Fibroblast of lung (primary cell): ENCODE measurements at regions not wholly inside any gene's neighbourhood (a gene's known extent, or its start where the extent isn't known, plus 50 kb on each side); places are given as distances from the start of the nearest gene placed in this dataset.

Experiments used
- DNase-seq, 2 donors: peaks; one replicate each; pipeline versions ENCODE4 v3.0.0 to v3.0.0-alpha.2; 2010; ENCODE audit warnings: low read depth in 2 of 2
- H2AFZ ChIP-seq: 2 replicates; pipeline ENCODE4 v1.5.1; 2012; ENCODE audit warnings: low read length, control low read depth, inconsistent platforms
- H3K27ac ChIP-seq: 2 replicates; pipeline ENCODE4 v1.5.1; 2011; ENCODE audit warnings: low read length, control low read depth; ENCODE audit not compliant: insufficient read depth
- H3K27me3 ChIP-seq: 2 replicates; pipeline ENCODE4 v1.5.1; 2011; ENCODE audit warnings: mild to moderate bottlenecking, low read length; ENCODE audit not compliant: control insufficient read depth, insufficient read depth
- H3K36me3 ChIP-seq: 2 replicates; pipeline ENCODE4 v1.5.1; 2011; ENCODE audit warnings: low read length; ENCODE audit not compliant: control insufficient read depth, insufficient read depth
- H3K4me1 ChIP-seq: 2 replicates; pipeline ENCODE4 v1.5.1; 2011; ENCODE audit warnings: low read length; ENCODE audit not compliant: control insufficient read depth, insufficient read depth; ENCODE audit errors: extremely low read depth
- H3K4me2 ChIP-seq: 2 replicates; pipeline ENCODE4 v1.5.1; 2011; ENCODE audit warnings: low read length, control low read depth; ENCODE audit not compliant: insufficient read depth; ENCODE audit errors: extremely low read depth
- H3K4me3 ChIP-seq, 4 experiments: fragments of 200-600 bp in 1 of 4; sonication (generic) in 1 of 4; replicated peaks in 1 of 4; 2 replicates each; pipeline ENCODE4 v1.5.1; 2011 to 2016; ENCODE audit warnings: low read length in 4 of 4, low read depth in 3 of 4, mild to moderate bottlenecking in 3 of 4, control low read depth in 2 of 4, inconsistent platforms in 1 of 4, mixed read lengths in 1 of 4; ENCODE audit not compliant: insufficient read depth in 1 of 4; ENCODE audit errors: control extremely low read depth in 1 of 4
- H3K79me2 ChIP-seq: 2 replicates; pipeline ENCODE4 v1.5.1; 2012; ENCODE audit warnings: mild to moderate bottlenecking, low read length, inconsistent platforms; ENCODE audit not compliant: control insufficient read depth, insufficient read depth
- H3K9ac ChIP-seq: 2 replicates; pipeline ENCODE4 v1.5.1; 2011; ENCODE audit warnings: mild to moderate bottlenecking, low read length, control low read depth; ENCODE audit not compliant: insufficient read depth
- H3K9me3 ChIP-seq: 2 replicates; pipeline ENCODE4 v1.5.1; 2012; ENCODE audit warnings: low read depth, low read length; ENCODE audit not compliant: control insufficient read depth, insufficient read depth
- H4K20me1 ChIP-seq: 2 replicates; pipeline ENCODE4 v1.5.1; 2011; ENCODE audit warnings: low read length; ENCODE audit not compliant: control insufficient read depth, insufficient read depth; ENCODE audit errors: extremely low read depth
- CTCF ChIP-seq, 2 donors: IDR thresholded peaks in 1 of 2; conservative IDR thresholded peaks in 1 of 2; 1 replicate in 1 of 2; 2 replicates in 1 of 2; pipeline ENCODE4 v1.5.1; 2011 to 2012; ENCODE audit warnings: low read length in 2 of 2, control low read depth in 1 of 2, inconsistent platforms in 1 of 2, low read depth in 1 of 2, mild to moderate bottlenecking in 1 of 2
- EZH2 ChIP-seq: IDR thresholded peaks from 2 replicates; pipeline ENCODE4 v1.5.1; 2012; ENCODE audit warnings: low read length, control low read depth, mild to moderate bottlenecking; ENCODE audit errors: missing control alignments

- Histone ChIP-seq H3K36me3 (no peaks in the 10 kb centered on the region), H3K79me2 (no peaks in the 10 kb centered on the region), H3K27me3 (no peaks in the 10 kb centered on the region), H3K4me2 (no peak overlapping the region), H3K9me3 (no peaks in the 10 kb centered on the region), H4K20me1 (no peaks in the 10 kb centered on the region), H3K4me1 (peaks cover 3% of the 10 kb centered on the region), H3K4me3 (no peak overlapping the region), H3K27ac (no peak overlapping the region), H3K9ac (no peak overlapping the region), H2AFZ (no peak overlapping the region)
- DNase-seq = peak; percentile 85 to 92
- TF ChIP-seq CTCF (conservative IDR thresholded peaks at IDR 0.05 in 1 of 2, IDR thresholded peaks at IDR 0.05 in 1 of 2; ENCODE audit: low read depth in 1 of 2, low read length in 2 of 2) (no peak), EZH2 (no peak)
Measured at GRCh38 chr1:198444792-198445191, 95.7 kb downstream of the ATP6V1G3 start.

- H3K27me3 ChIP-seq = no peaks in the 10 kb centered on the region
- H3K4me1 ChIP-seq = peaks cover 3% of the 10 kb centered on the region
- no peak overlapping the region for H2AFZ ChIP-seq
- H3K79me2 ChIP-seq = no peaks in the 10 kb centered on the region
- H3K9me3 ChIP-seq = no peaks in the 10 kb centered on the region
- H3K9ac ChIP-seq = no peak overlapping the region
- H3K4me2 ChIP-seq = no peak overlapping the region
- DNase-seq = peak; percentile 93 to 99
- H3K36me3 ChIP-seq = no peaks in the 10 kb centered on the region
- H3K27ac ChIP-seq = peak overlapping the region; percentile 45
- no peaks in the 10 kb centered on the region for H4K20me1 ChIP-seq
- TF ChIP-seq EZH2 (no peak), CTCF (conservative IDR thresholded peaks at IDR 0.05 in 1 of 2, IDR thresholded peaks at IDR 0.05 in 1 of 2; ENCODE audit: low read depth in 1 of 2, low read length in 2 of 2) (no peak)
- H3K4me3 ChIP-seq = no peak overlapping the region
Measured at GRCh38 chr1:198443365-198444233, 96.9 kb downstream of the ATP6V1G3 start.

GRCh38 chr1:198440842-198441241, 99.6 kb downstream of the ATP6V1G3 start:
- Histone ChIP-seq H3K4me3 (no peak overlapping the region), H3K4me2 (no peak overlapping the region), H3K27ac (no peak overlapping the region), H2AFZ (no peak overlapping the region), H4K20me1 (no peaks in the 10 kb centered on the region), H3K9me3 (no peaks in the 10 kb centered on the region), H3K79me2 (no peaks in the 10 kb centered on the region), H3K4me1 (peaks cover 3% of the 10 kb centered on the region), H3K9ac (no peak overlapping the region), H3K36me3 (no peaks in the 10 kb centered on the region), H3K27me3 (no peaks in the 10 kb centered on the region)
- TF ChIP-seq CTCF (conservative IDR thresholded peaks at IDR 0.05 in 1 of 2, IDR thresholded peaks at IDR 0.05 in 1 of 2; ENCODE audit: low read depth in 1 of 2, low read length in 2 of 2) (no peak), EZH2 (no peak)
- no peak for DNase-seq
